ENCODE measurements at regions not wholly inside any gene's neighbourhood (a gene's known extent, or its start where the extent isn't known, plus 50 kb on each side); places are given as distances from the start of the nearest gene placed in this dataset.

GRCh38 chr5:13357929-13358328, 586.6 kb downstream of the DNAH5 start:
- TF ChIP-seq CTCF (conservative IDR thresholded peaks at IDR 0.05 in 1 of 2, IDR thresholded peaks at IDR 0.05 in 1 of 2; ENCODE audit: low read depth in 1 of 2, low read length in 2 of 2) (no peak), EZH2 (IDR thresholded peaks at IDR 0.05; ENCODE audit: low read length, missing control alignments) (no peak)

Measured in fibroblast of lung (primary cell).